Middle frontal gyrus (tissue), 1 donor: ENCODE measurements at regions not wholly inside any gene's neighbourhood (a gene's known extent, or its start where the extent isn't known, plus 50 kb on each side); places are given as distances from the start of the nearest gene placed in this dataset.

Source experiments
- DNase-seq: peaks from one replicate; pipeline ENCODE4 v3.0.0-alpha.2; 2015; ENCODE audit warnings: low spot score; ENCODE audit errors: extremely low spot score

DNA sequence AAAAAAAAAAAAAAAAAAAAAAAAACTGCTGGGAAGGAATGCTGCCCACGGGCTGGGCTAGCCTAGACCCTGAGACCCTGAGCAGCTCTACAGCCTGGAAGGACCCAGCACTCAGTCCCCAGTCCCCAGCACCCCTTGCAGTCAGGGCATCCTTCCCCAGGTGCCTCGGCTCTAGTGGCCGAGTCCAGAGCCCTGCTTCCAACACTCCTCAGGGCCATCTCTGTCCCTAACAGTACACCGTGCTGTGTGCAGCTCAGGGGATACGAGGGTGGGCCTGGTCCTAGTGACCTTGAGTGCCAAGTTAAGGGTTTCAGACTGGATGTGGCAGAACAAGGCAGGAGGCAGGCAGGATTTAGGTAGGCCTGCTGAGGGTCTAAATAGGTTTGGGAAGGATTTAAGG lies 50.2 kb upstream of the LRP8 start:
- no peak for DNase-seq

DNA sequence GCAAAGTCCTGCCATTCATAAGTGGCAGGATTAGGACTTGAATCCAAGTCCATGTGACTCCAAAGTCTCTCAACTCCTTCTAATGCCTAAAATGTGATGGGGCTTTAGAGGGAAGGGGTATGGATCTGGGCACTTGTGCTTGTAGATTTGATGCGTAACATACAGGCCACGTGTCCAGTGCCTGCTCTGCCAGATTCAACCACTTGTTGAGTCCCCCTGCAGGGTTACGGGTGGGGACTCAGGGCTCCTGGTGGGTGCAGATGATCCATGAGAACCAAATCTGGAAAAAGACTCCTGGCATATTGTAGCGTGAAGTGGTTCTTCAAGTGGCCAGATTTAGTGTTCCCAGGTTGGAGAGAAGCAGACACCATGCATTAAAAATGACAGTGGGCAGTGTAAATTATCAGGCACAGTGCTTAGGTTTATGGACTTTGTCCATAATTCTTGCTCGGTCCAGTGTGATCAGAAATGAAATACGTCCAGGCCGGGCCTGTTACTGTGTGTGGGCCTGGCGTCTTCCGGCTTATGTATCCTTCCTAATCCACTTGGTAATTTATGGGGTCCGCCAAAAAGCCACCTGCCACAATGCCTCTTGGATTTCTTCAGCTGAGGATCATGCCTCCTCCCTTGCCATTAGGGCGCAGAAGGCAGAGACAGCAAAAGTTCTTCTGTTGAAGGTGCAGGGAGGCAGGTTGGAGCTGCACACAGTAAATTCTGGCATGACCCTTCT lies 51.2 kb upstream of the LRP8 start:
- no peak for DNase-seq

DNA sequence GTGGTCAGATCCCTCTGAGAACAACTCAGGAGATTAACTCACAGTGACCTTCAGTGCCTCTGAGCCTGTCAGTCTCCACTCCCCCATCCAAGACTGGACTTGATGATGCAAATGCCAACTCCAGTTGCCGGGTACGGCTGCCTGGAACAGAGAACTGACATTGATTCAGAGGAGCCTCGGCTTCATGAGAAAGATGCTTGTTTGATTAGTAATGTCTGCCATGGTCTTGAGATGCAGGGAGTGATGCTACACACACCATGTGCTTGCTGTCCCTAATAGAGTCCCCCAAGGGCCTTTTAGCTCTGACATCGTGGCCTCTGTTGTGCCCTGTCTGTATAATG lies 51.8 kb upstream of the LRP8 start:
- DNase-seq: no peak

DNA sequence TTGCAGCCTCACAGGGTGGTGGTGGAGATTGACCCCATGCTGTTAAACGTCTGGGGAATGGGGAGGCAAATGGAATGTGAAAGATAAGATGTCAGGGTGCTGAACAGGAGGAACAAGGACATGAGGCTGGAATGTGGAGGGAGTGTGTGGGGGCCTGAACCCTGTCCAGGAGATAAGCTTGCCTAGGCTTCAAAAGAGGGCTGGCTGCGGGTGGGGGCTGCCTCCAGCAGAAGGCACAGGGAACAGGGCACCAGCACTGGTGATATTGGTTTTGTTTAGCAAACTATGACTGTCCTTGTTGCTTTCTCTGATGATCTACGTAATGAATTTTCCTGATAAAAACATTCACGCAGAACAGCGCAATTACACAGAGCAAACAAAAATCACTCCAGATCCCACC lies 52.4 kb upstream of the LRP8 start:
- no peak for DNase-seq

DNA sequence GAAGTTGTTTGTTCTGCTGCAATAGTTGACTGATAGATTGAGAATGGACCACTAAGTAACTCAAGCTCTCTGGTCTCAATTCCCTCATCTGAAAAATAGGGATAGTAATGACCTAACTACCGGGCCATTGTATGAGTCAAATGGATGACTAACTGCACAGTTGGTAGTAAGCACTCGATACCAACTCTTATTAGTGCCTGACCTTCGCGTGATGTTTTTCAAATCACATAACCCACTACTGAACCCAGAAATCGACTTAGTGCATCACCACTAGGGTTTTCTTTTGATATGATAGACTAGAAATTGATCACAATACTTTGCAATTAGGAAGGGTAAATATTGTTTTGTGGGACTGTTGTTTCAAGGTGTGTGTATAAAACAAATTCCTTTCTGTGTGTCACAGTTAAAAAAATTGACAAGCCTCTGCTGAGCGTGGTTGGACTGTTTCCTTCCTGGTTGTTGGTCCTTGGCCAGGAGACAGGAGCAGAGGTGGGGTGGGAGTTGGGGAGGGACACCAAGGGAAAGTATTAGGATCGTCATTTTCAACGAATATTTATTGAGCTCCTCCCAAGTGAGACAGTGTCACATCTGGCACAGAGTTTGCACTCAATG lies 54.0 kb upstream of the LRP8 start:
- no peak for DNase-seq

DNA sequence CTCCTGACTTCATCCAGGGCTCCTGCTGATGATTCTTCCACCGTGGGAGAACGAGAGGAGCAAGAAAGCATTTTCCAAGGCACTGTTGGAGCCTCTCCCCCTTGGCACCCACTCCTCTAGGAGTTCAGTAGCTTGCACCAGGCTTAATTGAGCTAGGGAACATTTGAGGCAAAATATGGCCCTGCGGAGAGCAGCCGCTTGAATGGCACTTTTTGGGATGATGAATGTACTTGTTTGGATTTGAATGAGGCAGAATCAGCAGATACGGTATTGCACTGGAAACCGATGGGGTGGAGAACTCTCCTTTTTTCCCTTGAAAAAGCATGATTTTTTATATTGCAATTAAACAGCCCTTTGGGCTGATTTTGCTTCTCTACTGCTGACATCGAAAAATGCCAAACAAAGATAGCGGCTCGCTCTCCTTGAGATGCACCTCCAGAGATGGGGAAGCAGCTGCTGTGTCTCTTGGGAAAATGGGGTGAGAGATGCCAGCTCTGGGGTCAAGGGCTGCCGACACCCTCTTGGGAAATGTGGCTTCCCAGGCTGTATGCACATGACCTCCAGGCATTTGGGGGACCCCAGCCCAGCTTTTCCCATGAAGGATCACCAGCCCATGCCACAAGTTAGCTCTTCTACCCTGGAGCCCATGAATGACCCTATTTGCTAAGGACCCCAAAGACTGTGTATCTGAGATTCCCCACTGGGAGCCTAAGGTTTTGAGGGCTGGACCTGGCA lies 55.4 kb upstream of the LRP8 start:
- no peak for DNase-seq

DNA sequence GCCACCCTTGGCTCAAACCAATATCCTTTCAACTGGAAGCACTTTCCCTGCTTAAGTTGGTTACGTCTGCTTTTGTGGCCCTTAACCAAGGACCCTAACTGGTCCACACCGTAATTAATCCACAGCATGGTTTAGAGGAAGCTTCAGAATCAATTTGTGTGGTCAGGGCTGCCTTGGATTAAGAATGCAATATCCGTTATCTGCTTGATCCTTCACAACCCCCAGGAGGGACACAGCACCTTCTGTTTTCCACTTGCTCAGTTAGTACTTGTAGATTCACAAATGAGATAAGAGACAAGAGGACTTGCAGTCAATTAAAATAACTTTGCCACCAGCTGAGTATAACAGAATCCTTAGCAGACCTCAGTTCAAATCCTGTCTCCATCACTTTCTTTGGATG lies 56.9 kb upstream of the LRP8 start:
- DNase-seq: no peak

DNA sequence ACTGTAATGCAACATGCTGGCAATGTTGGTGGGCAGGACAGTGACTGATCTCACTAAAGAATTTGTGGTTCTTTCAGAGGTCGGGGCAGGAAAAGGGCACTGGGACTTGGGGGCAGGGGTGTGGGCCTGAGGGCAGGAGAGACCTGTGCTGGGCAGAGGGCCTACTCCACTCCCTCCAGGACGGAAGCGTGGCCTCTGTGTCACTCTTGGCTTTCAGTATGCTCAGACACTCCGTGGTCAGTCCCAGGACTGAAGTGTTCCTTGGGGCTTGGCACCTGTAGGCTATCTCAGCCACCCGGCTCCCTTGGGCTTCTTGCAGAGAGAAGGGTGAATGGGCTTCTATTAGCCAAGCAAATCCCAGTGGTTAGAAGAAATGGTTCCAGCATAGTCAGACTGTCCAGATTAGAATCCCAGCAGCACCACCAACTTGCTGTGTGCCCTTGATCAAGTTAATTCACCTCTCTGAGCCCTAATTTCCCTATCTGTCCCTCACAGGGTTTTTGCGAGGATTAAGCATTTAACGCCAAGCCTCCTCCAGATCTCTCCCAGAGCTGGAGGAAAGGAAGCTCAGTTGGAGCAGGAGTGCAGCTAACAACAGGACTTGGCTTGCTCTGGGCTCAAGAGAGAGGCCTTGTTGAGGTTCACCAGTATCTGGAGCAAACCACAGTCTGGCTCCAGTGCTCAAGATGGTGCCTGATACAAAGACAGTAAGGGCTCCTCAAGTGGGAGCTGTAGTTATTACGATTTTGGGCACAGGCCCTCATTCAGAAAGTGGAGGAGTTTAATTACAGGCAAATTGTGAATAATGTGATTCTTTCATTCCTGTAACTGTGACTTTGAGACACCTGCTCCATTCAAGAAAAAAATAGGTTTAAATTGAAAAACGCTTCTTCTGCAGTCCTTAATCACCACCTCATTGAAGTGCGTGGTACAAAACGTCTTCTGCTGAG lies 57.7 kb upstream of the LRP8 start:
- no peak for DNase-seq

DNA sequence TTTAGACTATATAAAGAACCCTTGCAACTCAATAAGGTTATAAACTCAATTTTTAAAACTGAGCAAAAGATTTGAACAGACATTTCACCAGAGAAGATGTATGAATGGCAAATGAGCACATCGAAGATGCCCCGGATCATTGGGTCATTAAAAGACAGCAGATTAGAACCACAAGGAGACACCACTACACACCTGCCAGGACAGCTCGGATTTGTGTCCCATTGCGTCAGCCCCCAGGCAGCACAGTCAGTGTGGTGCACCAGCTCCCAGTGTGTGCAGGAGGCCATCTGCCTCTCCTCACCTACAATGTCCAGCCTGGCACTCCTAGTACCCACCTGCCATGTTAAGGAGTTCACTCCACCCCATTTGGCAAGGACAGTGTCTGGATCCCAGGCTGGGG lies 61.1 kb upstream of the LRP8 start:
- no peak for DNase-seq

DNA sequence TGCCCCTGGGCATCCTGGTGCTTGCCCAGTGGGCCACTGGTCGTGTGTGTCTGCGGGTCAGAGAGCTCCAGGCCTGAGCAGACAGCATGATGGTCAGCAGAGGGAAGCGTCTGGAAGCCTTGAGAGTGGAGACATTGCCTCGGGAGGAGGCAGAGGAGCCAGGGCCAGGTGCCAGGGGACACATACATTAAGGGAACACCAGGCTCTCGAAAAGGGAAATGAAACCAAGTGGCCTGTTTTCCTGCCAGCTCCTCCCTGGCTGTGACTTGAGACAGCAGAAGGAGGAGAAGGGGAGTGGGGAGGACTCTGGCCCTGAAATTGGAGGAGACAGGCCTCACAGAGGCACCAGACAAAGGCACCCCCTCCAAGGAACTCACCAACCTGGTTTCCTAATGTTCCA lies 62.4 kb upstream of the LRP8 start:
- no peak for DNase-seq

DNA sequence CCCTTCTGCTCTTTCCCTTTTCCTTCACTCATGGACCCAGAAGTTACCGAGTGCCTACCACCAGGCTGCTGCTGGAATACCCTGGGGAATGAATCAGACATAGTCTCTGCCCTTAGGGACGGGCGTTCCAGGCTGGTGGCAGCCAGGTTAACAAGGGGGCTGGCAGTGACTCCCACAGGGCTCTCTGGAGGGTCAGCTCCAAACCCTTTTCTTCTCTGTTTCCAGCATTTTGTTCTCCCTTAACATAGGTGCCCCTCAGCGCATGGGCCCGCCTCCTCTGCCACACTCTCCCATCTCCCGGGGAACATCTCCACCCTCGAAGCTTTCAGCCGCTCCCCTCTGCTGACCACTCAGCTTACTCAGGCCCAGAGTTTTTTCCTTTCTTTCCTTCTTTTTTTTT lies 62.9 kb upstream of the LRP8 start:
- DNase-seq: no peak

DNA sequence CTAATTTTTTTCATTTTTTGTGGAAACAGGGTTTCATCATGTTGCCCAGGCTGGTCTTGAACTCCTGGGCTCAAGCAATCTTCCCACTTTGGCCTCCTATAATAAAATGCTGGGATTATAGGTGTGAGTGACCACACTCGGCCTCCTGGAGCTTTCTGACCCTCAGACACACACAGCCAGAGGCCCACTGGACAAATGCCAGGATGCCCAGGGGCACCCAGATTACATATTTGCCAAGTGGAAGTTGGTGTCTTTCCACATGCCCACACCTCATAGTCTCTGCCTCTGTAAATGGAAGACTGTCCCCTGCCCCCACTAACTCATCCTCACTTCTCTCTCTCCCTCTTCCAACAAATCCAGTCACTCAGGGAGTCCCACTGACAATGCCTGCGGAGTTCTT lies 63.4 kb upstream of the LRP8 start:
- DNase-seq: no peak

DNA sequence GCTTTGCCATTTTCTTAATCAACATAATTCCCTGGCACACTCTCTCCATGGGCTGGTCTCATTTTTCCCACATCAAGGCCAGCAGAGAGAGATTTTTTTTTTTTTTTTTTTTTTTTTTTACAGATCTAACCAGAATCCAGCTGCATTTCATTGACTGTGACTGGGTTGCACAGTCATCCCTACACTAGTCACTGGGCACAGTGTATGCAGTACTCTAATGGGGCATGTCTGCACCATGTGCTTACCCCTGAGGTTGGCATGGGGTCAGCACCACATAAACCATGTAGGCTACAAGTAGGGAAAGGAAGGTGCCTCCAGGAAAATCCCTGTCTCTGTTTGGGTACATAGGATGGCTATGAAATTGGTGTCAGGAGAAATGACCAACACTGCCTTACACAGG lies 64.1 kb upstream of the LRP8 start:
- DNase-seq: no peak

DNA sequence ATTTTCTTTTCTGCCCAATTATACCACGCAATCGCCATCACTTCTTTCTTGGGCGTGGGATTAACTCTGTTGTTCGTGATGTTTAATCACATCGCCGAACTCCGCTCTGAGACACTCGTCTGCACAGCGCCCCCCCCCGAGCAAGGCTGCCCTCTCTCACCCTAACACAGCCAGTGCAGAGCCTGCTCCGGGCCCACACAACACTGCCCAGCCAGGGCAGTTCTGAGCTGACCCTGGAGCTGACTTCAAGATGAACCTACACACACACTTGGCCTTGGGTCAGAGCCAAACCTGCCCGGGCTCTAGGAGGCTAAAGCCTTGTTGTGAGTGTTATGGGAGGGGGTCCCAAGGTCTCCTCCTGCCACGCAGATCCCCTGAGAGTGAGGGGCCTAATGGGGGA lies 64.6 kb upstream of the LRP8 start:
- no peak for DNase-seq

DNA sequence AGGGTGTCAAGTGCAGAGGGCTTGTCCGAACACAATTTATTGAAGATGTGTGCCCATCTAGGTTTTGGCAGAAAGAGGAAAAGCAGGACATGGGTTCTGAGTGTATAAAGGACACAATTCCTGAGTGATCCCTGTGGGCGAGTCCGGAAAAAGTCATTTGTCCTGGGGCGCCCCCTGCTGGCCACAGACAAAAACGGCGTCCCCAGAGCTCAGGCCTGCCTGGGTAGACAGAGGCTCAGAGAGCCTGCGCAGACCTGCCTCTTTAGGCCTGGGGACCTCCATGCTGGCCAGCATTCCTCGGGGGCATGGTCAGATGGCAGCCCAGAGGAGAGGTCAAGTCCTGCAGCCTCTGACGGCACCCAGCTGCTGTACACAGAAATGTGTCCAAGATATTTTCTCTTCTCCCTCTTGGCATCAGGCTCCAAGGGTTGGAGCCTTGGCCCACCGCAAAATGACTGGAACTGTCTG lies 65.5 kb upstream of the LRP8 start:
- DNase-seq: peak; percentile 78

DNA sequence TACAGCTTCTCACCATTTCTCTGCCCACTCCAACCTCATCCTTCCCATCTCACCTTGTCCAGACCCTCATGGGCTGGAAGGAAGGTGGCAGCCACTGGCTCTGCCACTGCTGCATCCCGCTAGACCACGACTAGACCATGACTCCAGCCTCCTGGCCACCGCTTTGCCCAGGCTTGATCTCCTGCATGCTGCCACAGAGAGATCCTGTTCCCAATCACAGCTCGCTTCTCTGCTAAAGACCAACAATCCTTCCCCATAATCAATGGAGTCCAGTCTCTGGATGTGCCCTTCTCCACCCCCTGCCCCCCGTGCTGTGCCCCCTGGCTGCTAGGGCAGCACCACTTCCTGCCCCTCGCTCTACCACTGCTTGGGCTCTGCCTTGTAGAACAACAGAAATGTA lies 64.9 kb upstream of the DMRTB1 start:
- DNase-seq: no peak

DNA sequence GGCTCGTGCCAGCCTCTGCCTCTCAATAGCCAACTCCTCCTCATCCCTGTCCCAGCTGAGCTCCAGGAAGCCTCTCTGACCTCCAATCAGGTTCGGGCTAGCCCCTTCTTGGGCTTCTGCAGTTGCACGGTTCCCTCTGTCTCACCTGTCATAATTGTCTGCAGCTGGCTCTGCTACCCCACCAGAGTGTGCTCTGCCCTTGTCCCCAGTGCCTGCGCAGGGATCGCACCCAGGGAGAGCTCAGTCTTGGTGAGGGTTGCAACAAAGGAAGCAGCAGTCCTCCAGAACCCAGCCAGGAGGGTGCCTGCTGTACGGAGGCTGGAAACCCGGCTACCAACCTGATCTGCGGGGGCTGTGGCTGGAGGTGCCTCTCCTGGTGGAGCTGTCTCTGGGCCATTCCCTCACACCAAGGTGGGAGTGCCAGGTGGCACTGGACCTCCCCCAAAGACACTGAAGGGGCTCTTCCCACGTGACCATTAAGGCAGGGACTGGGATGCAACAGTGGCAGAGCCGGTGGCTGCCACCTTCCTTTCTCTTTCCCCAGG lies 63.5 kb upstream of the DMRTB1 start:
- DNase-seq: no peak

DNA sequence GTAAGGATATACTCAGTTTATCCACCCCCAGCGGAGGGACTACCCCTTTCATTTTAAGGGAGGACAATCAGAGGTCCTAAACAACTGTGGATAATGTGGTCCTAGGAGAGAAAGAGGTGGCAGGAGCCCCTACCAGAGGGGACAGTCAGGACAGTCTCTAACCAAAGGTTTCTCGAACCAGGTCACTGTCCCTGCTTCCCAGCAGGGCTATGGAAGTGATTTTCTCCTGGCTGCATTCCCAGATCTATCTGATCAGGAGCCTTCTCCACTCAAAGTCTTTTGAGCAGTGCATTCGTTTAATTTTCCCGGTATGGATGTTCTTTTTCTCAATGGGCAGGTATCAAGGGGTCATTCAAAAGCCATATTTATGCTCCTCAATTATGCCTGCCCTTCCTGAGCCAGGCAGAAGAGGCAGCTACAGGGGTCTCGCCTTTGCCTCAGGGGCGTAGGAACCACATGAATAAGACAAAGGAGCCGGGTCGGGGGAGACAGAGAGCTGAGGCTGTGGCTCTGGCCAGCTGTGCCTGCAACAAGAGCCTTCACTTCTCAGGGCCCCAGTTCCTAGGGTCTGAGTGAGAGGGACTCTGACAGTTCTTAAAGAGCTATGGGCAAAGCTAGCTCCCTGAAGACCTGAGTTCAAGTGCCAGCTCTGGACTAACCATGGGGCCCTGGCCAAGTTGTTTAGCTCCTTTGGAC lies 62.5 kb upstream of the DMRTB1 start:
- no peak for DNase-seq

DNA sequence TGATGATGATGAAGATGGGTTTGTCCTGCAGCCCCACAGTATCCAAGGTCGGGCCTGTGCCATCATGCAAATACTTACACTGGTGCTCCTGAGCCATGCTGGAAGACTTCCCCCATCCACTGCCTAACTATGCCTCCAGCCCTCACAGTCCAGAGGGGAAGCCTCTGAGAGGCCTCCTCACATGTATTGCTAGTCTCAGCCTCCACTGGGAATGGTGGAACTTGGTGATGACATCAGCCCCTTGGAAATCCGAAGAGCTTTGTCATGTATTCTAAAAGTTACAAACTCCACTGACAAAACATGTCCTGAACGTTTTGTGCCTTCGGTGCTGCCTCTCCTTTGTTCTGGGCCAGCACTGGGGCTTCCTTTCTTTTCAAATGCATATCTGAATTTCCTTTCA lies 61.1 kb upstream of the DMRTB1 start:
- DNase-seq: no peak

DNA sequence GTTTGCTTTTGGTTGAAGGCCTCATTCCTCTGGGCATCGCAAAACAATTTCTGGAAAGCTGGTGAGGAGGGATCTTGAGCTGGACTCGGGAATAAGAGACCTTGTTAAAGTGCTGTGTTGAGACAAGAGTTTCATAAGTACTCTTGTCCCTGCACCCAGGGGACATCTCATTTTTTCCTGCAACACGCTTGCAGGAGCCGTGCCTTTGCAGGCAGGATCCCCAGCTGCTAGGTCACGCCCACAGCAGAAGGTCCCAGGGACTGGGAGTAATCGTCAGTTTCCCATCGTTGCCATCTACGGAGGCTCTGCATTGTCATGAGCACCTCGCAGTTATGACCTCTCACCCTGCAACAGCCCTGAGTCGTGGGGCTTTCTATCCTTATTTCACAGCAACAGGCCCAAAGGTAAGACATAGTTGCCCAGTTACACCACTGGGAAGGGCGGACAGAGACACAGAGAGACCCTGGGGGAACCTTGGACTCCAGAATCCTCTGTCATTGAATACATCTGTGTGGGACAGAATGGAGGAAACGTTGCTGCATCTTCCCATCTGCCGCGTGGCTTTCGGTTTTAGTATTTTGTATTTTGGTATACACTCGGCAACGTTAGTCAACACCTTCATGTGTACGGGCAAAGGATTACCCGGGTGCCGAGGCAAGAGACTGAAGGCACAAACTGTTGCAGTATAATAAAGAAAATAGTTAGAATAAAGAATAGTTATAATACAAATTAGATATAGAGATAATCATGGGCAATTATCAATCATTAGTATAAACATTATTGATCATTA lies 60.4 kb upstream of the DMRTB1 start:
- no peak for DNase-seq
